C4-2B (cell line): ENCODE measurements at regions not wholly inside any gene's neighbourhood (a gene's known extent, or its start where the extent isn't known, plus 50 kb on each side); places are given as distances from the start of the nearest gene placed in this dataset.
"Not testable (repeated sequence)": the region's sequence is repeated elsewhere in the genome, so short reads cannot be mapped to it uniquely, and the experiment has no call there.

Experiments used
- H3K27ac ChIP-seq: fragments of 450-650 bp; 2 replicates; pipeline ENCODE4 v1.5.1; 2017
- ZFX ChIP-seq: fragments of 450-650 bp; IDR thresholded peaks from 2 replicates; pipeline ENCODE4 v1.6.1; 2017
- TF ChIP-seq, protein P1 (sequence below): fragments of 450-650 bp; conservative IDR thresholded peaks from 2 replicates; pipeline ENCODE4 v1.5.1; 2017; ENCODE audit warnings: mild to moderate bottlenecking

DNA sequence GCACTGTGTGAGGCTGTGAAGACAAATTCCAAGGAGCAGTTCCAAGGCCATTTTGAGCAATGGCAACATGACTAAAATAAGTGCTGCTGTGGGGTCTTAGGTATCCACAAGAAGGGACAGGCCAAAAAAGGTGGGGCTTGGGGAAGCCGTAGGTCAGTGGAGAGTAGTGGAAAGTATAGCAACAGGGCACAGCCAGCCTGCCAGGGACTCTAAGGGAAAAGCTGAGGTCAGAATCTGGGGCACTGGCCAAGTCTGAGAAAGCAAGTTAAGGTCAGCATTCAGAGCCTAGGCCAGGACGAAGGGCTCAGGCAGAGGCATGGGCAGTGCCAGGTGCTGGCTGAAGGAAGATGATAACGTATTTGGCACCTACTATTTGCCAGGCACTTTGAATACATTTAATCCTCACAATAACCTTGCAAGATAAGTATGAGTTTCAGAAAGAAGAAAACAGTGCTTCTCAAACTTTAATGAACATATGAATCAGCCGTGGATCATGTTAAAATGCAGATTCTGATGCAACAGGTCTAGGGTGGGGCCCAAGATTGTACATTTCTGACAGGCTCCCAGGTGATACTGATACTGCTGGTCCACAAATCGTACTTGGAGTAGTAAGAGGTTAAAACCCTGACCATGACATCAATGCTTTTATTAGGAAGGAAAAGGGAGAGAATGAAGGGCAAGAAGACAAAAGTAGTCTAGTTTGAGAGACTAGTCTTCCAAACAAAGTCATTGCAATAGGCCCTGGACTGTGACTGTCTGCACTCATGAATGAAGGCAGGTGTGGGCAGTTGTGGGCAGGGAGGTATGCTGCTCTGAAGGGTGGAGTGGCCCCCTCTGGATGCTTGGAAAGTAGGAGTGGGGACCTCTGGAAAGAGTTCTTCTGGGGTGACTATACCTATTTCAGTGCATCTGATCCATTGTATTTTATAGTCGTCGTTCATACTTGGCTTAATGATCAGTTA, 106.3 kb upstream of the ANKRD28 start:
- TF ChIP-seq, protein P1, sequence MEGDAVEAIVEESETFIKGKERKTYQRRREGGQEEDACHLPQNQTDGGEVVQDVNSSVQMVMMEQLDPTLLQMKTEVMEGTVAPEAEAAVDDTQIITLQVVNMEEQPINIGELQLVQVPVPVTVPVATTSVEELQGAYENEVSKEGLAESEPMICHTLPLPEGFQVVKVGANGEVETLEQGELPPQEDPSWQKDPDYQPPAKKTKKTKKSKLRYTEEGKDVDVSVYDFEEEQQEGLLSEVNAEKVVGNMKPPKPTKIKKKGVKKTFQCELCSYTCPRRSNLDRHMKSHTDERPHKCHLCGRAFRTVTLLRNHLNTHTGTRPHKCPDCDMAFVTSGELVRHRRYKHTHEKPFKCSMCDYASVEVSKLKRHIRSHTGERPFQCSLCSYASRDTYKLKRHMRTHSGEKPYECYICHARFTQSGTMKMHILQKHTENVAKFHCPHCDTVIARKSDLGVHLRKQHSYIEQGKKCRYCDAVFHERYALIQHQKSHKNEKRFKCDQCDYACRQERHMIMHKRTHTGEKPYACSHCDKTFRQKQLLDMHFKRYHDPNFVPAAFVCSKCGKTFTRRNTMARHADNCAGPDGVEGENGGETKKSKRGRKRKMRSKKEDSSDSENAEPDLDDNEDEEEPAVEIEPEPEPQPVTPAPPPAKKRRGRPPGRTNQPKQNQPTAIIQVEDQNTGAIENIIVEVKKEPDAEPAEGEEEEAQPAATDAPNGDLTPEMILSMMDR, result no peak
- H3K27ac ChIP-seq, result peak overlapping the region; percentile 84

DNA sequence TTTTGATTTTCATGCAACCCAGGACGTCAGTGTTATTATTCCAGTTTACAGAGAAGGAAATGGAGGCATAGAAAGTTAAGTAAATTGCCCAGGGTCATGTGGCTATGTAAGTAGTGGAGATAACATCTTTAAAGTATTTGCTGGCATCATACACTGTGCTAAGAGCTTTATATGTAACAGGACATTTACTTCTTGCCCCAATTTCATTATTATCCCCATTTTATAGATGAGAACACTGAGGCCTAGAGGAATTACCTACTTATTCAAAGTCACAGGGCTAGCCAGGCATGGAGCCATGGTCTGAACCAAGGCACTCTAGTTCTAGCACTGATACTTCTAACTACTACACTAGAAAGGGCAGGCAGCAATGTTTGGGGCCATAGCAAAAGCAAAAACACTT, 107.3 kb upstream of the ANKRD28 start:
- H3K27ac ChIP-seq, result peak overlapping the region; percentile 33; the same call in 1 of the 2 replicates
- TF ChIP-seq, protein P1, result no peak
- no peak for TF ChIP-seq ZFX

DNA sequence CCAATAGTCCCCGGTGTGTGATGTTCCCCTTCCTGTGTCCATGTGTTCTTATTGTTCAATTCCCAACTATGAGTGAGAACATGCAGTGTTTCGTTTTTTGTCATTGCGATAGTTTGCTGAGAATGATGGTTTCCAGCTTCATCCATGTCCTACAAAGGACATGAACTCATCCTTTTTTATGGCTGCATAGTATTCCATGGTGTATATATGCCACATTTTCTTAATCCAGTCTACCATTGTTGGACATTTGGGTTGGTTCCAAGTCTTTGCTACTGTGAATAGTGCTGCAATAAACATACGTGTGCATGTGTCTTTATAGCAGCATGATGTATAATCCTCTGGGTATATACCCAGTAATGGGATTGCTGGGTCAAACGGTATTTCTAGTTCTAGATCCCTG, 109.6 kb upstream of the ANKRD28 start:
- H3K27ac ChIP-seq, result not testable (repeated sequence)

DNA sequence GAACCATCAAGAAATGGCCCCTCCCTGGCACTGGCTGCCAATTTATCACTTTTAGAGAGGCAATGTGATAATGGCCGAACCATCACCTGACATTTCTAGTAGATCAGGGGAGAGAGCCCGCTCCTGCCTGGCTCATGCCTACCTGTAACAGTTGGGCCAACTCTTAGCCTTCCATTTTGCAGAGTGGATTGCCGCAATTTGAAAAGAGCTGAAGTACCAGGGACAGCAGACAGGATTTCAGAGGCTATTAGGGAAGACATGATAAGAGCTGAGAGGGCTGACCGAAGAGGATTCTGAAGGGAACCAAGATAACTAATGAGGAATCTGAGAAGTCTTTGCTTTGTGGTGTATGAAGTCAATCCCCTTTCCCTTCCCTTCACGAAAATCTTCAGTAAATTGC, 121.2 kb upstream of the ANKRD28 start:
- TF ChIP-seq ZFX, result no peak
- TF ChIP-seq, protein P1, result no peak
- no peak overlapping the region for H3K27ac ChIP-seq

DNA sequence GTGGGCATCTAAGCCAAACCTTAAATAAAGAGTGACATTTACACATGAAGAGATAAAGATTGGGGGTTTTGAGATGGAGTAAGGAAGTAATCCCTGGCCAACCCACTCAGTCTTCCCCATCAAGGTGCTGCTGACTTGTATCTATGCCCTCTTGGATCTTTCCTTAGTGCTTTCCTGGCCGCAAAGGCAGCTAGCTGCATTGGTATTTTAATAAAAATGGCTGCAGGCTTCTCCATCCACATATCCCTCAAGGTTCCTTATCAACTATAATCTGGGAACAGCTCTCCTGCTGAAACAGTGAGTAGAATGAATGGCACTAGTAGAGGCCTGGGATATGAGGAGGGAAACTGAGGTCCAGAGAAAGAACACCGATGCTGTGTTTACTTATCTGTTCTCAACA, 122.2 kb upstream of the ANKRD28 start:
- H3K27ac ChIP-seq, result no peak overlapping the region
- TF ChIP-seq ZFX, result no peak
- TF ChIP-seq, protein P1, result no peak

DNA sequence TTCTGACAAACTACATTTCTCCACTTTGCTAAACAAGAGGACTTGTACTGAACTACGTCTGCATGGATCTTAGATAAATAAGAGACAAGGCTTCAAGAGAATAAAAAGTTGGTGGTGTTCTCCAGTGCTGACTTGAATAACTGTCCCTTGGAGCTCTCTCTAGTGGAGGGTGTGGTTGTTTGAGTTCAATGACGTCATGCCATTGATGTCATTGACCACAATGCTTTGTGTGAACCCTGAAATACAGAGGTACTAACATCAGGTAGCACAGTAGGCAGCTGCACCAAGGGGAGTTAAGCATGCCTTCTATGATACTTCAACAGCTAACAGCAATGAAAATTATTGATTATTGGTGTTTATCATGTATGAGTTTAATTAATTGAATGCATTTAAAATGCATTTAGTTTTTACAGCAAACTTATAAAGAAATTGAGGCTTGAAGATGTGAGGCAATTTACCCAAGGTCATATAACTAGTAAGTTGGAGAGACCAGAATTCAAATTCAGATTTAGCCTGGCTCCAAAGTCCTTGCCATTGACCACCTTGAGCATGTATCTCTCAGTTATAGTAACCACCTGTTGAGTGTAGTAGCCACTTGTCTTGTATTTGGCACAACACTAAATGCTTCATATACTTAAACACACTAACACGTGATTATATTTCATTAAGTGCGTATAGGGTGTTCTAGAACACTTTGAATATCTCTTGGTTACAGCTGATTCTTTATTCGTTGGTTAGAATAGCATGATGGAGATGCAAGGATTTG, 126.0 kb upstream of the ANKRD28 start:
- TF ChIP-seq, protein P1, result no peak
- TF ChIP-seq ZFX, result no peak
- H3K27ac ChIP-seq, result no peak overlapping the region

DNA sequence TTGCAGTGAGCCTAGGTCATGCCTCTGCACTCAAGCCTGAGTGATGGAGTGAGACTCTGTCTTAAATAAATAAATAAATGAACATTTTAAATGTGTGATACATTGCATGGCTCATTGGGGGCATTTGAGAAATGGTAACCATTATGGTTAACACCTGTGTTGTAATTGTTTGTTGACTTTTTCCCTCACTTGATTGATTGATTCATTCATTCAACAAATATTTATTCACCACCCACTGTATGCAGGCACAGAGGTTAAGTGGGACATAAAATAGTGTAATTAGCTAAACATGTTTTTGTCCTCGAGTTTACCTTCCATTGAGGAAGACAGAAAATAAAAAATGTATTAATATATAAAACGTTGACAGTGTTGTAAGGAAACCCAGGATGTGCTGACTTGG, 127.1 kb upstream of the ANKRD28 start:
- no peak for TF ChIP-seq ZFX
- TF ChIP-seq, protein P1, result no peak
- peak overlapping the region; percentile 52; the same call in 1 of the 2 replicates for H3K27ac ChIP-seq
